GM18505 (cell line): ENCODE measurements at regions not wholly inside any gene's neighbourhood (a gene's known extent, or its start where the extent isn't known, plus 50 kb on each side); places are given as distances from the start of the nearest gene placed in this dataset.

ENCODE experiments used
- ATAC-seq: cut with Tn5 transposase; IDR thresholded peaks from one replicate; pipeline ENCODE4 v1.9.1; 2021; ENCODE audit not compliant: unreplicated experiment
- POLR2A ChIP-seq: IDR thresholded peaks from 4 replicates; pipeline ENCODE4 v1.6.1; 2011; ENCODE audit warnings: borderline replicate concordance; ENCODE audit not compliant: insufficient read depth, insufficient read length; ENCODE audit errors: extremely low read depth

GRCh38 chr2:42897358-42897757 lies 105.0 kb upstream of the HAAO start:
- no peak for ATAC-seq

GRCh38 chr2:42895791-42896135 lies 103.4 kb upstream of the HAAO start:
- ATAC-seq: no peak
- no peak for TF ChIP-seq POLR2A

More at GRCh38 chr2:42897358-42897757, 105.0 kb upstream of the HAAO start:
- TF ChIP-seq POLR2A: no peak

- TF ChIP-seq POLR2A: no peak
- no peak for ATAC-seq
Observed at GRCh38 chr2:42895134-42895790, 102.9 kb upstream of the HAAO start.

- TF ChIP-seq POLR2A: no peak
Observed at GRCh38 chr2:42893047-42893758, 100.8 kb upstream of the HAAO start.

GRCh38 chr2:42890791-42891355 lies 98.5 kb upstream of the HAAO start:
- TF ChIP-seq POLR2A: no peak

More at GRCh38 chr2:42893047-42893758, 100.8 kb upstream of the HAAO start:
- no peak for ATAC-seq

DNA sequence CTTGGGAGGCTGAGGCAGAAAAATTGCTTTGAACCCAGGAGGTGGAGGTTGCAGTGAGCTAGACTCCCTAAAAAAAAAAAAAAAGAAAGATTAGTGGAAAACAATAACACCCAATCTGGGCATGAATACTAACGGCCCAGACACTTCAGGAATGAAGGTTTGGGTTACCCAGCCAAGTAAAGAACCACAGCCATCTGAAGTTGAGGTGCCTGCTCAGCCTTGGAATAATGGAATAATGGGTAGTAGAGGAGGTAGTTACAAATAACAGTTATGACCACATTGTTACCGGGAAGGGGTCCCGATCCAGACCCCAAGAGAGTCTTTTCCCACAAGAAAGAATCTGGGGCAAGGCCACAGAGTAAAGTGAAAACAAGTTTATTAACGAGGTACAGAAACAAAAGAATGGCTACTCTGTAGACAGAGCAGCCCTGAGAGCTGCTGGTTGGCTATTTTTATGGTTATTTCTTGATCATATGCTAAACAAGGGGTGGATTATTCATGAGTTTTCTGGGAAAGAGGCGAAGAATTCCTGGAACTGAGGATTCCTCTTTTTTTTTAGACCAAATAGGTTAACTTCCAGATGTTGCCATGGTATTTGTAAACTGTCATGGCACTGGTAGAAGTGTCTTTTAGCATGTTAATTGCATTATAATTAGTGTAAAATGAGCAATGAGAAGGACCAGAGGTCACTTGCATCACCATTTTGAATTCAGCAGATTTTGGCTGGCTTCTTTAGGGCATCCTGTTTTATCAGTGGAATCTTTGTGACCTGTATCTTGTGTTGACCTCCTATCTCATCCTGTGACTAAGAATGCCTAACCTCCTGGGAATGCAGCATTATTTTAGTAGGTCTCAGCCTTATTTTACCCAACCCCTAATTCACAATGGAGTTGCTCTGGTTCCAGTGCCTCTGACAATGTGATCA lies 96.2 kb upstream of the HAAO start:
- no peak for TF ChIP-seq POLR2A
- no peak for ATAC-seq

More at GRCh38 chr2:42890791-42891355, 98.5 kb upstream of the HAAO start:
- no peak for ATAC-seq

- ATAC-seq: no peak
Observed at GRCh38 chr2:42886921-42887320, 94.5 kb upstream of the HAAO start.

DNA sequence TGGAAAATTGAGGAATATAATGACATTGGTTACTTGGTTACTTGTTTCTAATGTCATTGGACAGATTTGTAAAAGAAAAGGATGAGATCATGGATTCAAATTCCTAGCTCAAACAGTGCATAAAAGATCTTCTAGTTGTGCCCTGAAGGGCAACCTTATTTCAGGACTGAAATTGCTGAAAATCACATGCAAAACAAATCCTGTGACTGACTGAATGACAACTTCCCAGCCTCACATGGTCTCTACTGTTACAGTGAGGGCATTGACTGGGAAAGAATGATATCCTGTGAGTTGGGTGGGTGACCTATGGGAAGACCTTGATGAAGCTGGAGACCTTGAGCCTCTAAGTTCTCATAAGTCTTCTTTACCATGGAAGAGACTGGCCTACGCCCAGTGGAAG lies 90.4 kb upstream of the HAAO start:
- TF ChIP-seq POLR2A: no peak
- no peak for ATAC-seq

More at GRCh38 chr2:42886921-42887320, 94.5 kb upstream of the HAAO start:
- TF ChIP-seq POLR2A: no peak

DNA sequence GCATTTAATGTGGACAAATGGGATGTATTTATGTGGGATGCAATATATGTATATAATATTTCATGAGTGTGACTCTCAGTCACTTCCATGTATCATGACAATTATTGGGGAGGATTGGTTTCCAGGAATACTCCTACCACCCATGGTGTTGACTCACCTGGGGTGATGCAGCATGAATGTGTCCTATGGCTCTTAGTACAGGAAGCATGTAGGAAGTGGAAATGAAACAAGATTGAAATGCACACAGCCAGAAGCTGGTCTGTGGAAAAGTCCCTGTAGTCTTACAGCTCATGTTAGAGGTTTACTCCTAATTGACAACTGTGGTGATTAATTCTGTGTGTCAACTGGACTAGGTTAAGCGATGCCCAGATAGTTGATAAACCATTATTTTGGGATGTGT lies 89.3 kb upstream of the HAAO start:
- no peak for TF ChIP-seq POLR2A
- no peak for ATAC-seq

DNA sequence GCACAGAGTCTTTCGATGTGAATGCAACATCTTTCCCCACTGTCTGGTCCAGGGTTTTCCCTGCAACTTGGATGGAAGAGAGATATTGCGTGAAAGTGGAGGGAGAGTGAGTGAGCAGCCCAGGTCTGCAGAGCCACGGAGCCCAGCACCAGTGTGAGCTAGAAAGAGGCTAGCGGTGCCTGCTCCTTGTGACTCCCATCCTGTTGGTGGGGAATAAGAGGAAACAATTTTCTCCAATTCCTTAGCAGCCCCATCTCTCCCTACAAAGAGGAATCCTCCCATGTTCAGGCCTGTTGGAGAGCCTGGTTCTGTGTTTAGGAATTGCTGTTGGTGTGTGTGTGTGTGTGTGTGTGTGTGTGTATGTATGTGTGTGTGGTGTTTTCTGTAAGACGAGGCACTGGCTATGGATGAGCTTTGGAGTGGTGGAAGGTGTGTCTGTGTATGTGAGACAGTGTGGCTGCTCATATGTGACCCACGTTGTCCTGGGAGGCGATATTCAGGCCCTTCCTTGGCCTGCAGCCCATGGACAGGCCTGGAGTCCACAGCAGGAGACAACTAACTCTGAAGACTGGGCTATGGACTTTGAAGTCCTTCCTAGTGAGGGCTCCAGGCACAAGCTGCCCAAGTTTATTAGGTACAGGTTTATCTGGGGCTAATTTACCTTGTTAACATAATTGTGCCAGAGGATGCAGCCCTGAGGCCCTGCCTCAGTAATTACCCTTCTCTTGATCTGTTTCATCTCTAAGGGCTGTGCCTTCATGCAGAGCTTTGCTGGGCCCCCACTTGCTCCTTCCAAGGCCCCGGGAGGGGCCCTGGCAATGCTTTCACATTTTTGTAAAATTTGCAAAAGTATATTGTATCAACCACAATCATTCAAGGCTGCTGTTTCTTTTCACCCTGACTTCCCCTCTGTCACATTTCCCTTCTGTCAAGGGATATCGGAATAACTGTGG lies 88.6 kb upstream of the HAAO start:
- ATAC-seq: no peak
- no peak for TF ChIP-seq POLR2A

- TF ChIP-seq POLR2A: no peak
Observed at GRCh38 chr2:42879913-42880737, 87.7 kb upstream of the HAAO start.

More at GRCh38 chr2:42879913-42880737, 87.7 kb upstream of the HAAO start:
- no peak for ATAC-seq
